HFF-Myc (cell line): ENCODE measurements at regions not wholly inside any gene's neighbourhood (a gene's known extent, or its start where the extent isn't known, plus 50 kb on each side); places are given as distances from the start of the nearest gene placed in this dataset.

ENCODE experiments used
- DNase-seq: peaks from one replicate; pipeline ENCODE4 v3.0.0-alpha.2; 2011; ENCODE audit warnings: low read depth; ENCODE audit errors: extremely low read depth
- H3K4me3 ChIP-seq: replicated peaks from 2 replicates; pipeline ENCODE4 v1.5.1; 2011; ENCODE audit warnings: low read depth, mild to moderate bottlenecking, control low read depth, low read length
- CTCF ChIP-seq: IDR thresholded peaks from 2 replicates; pipeline ENCODE4 v1.5.1; 2012; ENCODE audit warnings: mild to moderate bottlenecking, low read depth, low read length, control low read depth; ENCODE audit errors: missing control alignments

- H3K4me3 ChIP-seq = no peak overlapping the region
- no peak for TF ChIP-seq CTCF
- DNase-seq = no peak
These were observed 380.7 kb upstream of the NR5A2 start for GRCh38 chr1:199646761-199647160.

GRCh38 chr1:199657449-199657848 is 370.1 kb upstream of the NR5A2 start:
- no peak for DNase-seq
- no peak for TF ChIP-seq CTCF
- H3K4me3 ChIP-seq = no peak overlapping the region

- no peak overlapping the region for H3K4me3 ChIP-seq
- no peak for DNase-seq
- no peak for TF ChIP-seq CTCF
These were observed 367.4 kb upstream of the NR5A2 start for GRCh38 chr1:199660071-199660470.

GRCh38 chr1:199665371-199665770 is 362.1 kb upstream of the NR5A2 start:
- no peak overlapping the region for H3K4me3 ChIP-seq
- DNase-seq = no peak
- no peak for TF ChIP-seq CTCF

GRCh38 chr1:199667089-199667488 is 360.4 kb upstream of the NR5A2 start:
- DNase-seq = no peak
- TF ChIP-seq CTCF = no peak
- no peak overlapping the region for H3K4me3 ChIP-seq

- no peak overlapping the region for H3K4me3 ChIP-seq
- TF ChIP-seq CTCF = no peak
- no peak for DNase-seq
These were observed 357.6 kb upstream of the NR5A2 start for GRCh38 chr1:199669916-199670315.

- TF ChIP-seq CTCF = no peak
- DNase-seq = no peak
- no peak overlapping the region for H3K4me3 ChIP-seq
These were observed 355.8 kb upstream of the NR5A2 start for GRCh38 chr1:199671684-199672083.
